GM13976 (cell line): ENCODE measurements at regions not wholly inside any gene's neighbourhood (a gene's known extent, or its start where the extent isn't known, plus 50 kb on each side); places are given as distances from the start of the nearest gene placed in this dataset.

Experiments
- DNase-seq: peaks from one replicate; pipeline ENCODE4 v3.0.0; 2012; ENCODE audit warnings: low spot score
- CTCF ChIP-seq: IDR thresholded peaks from 2 replicates; pipeline ENCODE4 v1.5.1; 2012; ENCODE audit warnings: borderline replicate concordance, mild to moderate bottlenecking; ENCODE audit not compliant: insufficient read depth; ENCODE audit errors: extremely low read depth, missing control alignments, control extremely low read depth
- in situ Hi-C: fragments of 300-500 bp; cut with MboI; formaldehyde crosslinking; loops from one replicate; pipeline ENCODE4 v1.12.0; 2022; ENCODE audit warnings: low sequenced_read_pairs, mixed read lengths, inconsistent platforms; ENCODE audit not compliant: unreplicated experiment

DNA sequence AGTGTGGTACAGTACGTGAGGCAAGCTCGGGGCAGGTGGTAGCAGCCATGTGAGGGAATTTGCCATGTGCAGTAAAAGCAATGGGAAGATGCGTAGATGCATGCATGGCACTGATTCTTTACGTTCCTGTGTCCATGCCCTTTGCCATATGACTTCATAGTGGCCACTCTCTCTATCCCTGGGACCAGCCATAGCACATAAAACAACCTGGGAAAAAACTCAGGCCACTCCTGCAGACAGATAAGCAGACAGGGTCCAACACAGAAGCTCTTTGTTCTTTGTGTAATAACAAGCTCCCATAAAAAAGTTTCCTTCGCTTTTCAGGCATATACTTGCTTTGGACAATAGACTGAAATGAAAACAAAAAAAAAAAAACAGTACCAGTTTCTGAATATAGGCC lies 622.4 kb upstream of the POM121L12 start:
- in situ Hi-C loops, result no loop called here
- DNase-seq, result no peak
- TF ChIP-seq CTCF, result no peak

DNA sequence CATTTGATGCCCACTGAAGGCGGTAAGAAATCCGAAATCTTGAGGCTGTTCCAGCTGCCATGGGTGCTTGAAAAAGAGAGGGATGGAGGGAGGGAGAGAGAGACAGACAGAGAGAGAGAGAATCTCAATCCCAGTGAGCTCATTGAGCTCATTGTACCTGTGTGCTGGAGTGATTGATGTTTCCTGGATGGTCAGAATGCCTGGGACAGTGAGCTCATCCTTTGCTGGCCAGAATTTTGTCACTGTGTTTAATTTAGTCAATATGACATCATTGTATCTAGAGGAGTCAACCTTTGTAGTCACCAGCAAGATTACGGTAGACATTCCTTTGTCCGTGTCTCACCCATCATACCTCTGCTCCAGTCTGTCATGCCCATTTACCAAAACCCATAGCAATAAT lies 625.4 kb upstream of the POM121L12 start:
- no peak for TF ChIP-seq CTCF
- no peak for DNase-seq
- in situ Hi-C loops, result no loop called here

DNA sequence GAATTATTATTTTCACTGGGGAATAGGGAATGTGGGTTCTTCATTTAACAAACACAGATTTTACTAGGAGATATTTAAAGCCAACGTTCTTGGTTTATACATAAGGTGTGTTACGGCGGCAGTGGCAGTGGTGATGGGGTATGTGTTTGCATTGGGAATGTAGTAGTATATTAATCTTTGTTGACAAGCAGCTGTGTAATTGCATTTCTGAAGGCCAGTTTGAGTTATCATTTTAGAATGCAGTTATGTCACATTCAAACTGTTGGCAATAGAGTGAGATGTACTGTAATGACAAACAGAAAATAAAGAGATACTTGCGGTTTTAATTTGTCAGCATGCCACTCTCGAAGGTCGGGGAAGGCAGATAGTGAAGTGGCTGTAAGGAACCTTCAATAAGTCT lies 628.6 kb upstream of the POM121L12 start:
- no peak for DNase-seq
- TF ChIP-seq CTCF, result no peak
- in situ Hi-C loops, result no loop called here

DNA sequence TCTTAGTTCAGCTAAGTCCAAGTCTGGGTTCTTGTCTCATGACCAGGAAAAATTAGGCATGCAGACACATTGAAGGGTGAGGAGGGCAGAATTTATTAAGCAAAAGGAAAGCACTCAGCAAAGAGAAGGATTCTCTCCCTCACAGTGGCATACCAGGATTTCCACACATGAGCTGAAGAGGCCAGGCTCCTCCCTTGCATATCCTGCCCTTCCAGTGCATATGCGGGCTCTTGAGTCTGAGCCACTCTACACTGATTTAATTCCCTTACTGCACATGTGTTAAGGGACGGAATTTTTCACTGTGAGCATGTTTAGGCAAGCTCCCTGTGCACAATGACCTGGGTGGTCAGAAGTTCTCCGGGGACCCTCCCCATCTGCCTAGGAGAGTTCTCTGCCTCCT lies 652.7 kb upstream of the POM121L12 start:
- no peak for TF ChIP-seq CTCF
- in situ Hi-C loops, result no loop called here
- DNase-seq, result no peak

DNA sequence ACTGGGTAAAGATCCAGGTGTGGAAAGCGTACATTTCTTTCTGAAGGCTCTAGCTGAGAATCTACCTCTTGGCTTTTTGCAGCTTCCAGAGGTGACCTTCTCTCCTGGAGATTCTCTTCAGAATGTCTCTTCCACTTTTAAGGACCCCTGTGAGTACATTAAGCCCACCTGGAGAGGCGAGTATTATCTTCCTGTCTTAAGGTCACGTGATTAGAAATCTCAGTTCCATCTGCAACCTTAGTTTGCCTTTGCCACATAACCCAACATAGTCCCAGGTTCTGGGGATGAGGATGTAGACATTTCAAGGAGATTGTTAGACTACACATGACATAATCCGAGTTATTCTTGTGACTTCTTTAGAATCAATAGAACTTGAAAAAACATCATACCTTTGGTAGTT lies 665.5 kb upstream of the POM121L12 start:
- no peak for TF ChIP-seq CTCF
- DNase-seq, result no peak
- in situ Hi-C loops, result no loop called here

GRCh38 chr7:52365349-52365748 lies 670.1 kb upstream of the POM121L12 start:
- TF ChIP-seq CTCF, result no peak
- in situ Hi-C loops, result no loop called here

GRCh38 chr7:52362521-52362920 lies 672.9 kb upstream of the POM121L12 start:
- TF ChIP-seq CTCF, result no peak
- in situ Hi-C loops, result no loop called here
- DNase-seq, result no peak

More at GRCh38 chr7:52365349-52365748, 670.1 kb upstream of the POM121L12 start:
- DNase-seq, result no peak
